ENCODE measurements at regions not wholly inside any gene's neighbourhood (a gene's known extent, or its start where the extent isn't known, plus 50 kb on each side); places are given as distances from the start of the nearest gene placed in this dataset.

DNA sequence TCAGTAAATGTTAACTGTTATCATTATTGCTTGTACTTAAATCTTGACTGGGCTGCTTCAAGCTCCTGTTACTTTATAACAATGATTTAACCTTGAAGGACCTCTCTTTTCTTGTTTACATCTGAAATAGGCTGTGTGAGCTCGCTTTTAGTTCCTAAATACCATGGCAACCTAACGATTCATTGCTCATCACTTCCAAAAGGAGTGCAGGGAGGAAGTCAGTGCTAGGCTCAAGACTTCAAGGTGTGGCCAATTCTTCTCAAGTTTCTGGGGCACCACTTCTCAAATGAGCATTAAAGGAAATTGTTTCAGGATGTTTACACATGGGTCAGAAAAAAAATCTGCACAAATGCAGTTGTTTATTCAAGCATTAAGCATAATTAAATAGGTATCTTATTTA is 284.2 kb downstream of the MTERF1 start:
- TF ChIP-seq NFIB (CRISPR knock-in tag; IDR thresholded peaks at IDR 0.05; ENCODE audit: borderline replicate concordance), result no peak
- no peak for TF ChIP-seq NFATC3 (CRISPR knock-in tag; IDR thresholded peaks at IDR 0.05)
- no peak for TF ChIP-seq CEBPB (IDR thresholded peaks at IDR 0.05; ENCODE audit: borderline replicate concordance, low read depth, low read length)
- TF ChIP-seq TMF1 (CRISPR knock-in tag; IDR thresholded peaks at IDR 0.05; ENCODE audit: low read depth), result no peak
- TF ChIP-seq, protein P1, sequence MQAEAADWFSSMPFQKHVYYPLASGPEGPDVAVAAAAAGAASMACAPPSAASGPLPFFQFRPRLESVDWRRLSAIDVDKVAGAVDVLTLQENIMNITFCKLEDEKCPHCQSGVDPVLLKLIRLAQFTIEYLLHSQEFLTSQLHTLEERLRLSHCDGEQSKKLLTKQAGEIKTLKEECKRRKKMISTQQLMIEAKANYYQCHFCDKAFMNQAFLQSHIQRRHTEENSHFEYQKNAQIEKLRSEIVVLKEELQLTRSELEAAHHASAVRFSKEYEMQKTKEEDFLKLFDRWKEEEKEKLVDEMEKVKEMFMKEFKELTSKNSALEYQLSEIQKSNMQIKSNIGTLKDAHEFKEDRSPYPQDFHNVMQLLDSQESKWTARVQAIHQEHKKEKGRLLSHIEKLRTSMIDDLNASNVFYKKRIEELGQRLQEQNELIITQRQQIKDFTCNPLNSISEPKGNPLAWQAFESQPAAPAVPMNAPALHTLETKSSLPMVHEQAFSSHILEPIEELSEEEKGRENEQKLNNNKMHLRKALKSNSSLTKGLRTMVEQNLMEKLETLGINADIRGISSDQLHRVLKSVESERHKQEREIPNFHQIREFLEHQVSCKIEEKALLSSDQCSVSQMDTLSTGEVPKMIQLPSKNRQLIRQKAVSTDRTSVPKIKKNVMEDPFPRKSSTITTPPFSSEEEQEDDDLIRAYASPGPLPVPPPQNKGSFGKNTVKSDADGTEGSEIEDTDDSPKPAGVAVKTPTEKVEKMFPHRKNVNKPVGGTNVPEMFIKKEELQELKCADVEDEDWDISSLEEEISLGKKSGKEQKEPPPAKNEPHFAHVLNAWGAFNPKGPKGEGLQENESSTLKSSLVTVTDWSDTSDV (CRISPR knock-in tag; IDR thresholded peaks at IDR 0.05), result no peak
- TF ChIP-seq HMGA1 (CRISPR knock-in tag; conservative IDR thresholded peaks at IDR 0.05), result no peak
- no peak for TF ChIP-seq JUNB (CRISPR knock-in tag; IDR thresholded peaks at IDR 0.05; ENCODE audit: borderline replicate concordance)
- no peak for TF ChIP-seq ZNF180 (CRISPR knock-in tag; IDR thresholded peaks at IDR 0.05; ENCODE audit: borderline replicate concordance, low read depth)
- no peak for TF ChIP-seq MTA3 (CRISPR knock-in tag; IDR thresholded peaks at IDR 0.05)
- TF ChIP-seq HDAC6 (IDR thresholded peaks at IDR 0.05; ENCODE audit: low read depth, low read length), result no peak
- TF ChIP-seq ZNF160 (CRISPR knock-in tag; IDR thresholded peaks at IDR 0.05), result no peak
- intact Hi-C loops (cut with micrococcal nuclease; ENCODE audit: unreplicated experiment), result no loop called here
- Histone ChIP-seq H3K36me3 (replicated peaks in 1 of 2; ENCODE audit: control insufficient read depth in 1 of 2, insufficient read depth in 2 of 2, low read length in 2 of 2) (no peaks in the 10 kb centered on the region), H3K27me3 (ENCODE audit: control insufficient read depth in 1 of 2, insufficient read depth in 2 of 2, low read length in 2 of 2) (no peaks in the 10 kb centered on the region), H3K4me3 (replicated peaks in 1 of 3; ENCODE audit: insufficient read depth in 1 of 3, low read depth in 2 of 3, low read length in 3 of 3) (no peak overlapping the region), H3K9ac (ENCODE audit: insufficient read depth, low read depth, low read length) (no peak overlapping the region), H3K9me3 (ENCODE audit: low read length) (no peaks in the 10 kb centered on the region), H4K20me1 (ENCODE audit: insufficient read depth, low read length) (no peaks in the 10 kb centered on the region), H3K79me2 (ENCODE audit: insufficient read depth, low read length) (no peaks in the 10 kb centered on the region), H3K27ac (ENCODE audit: extremely low read length, insufficient read depth, low read length) (no peak overlapping the region), H3K4me2 (ENCODE audit: low read depth, low read length) (no peak overlapping the region), H3K4me1 (ENCODE audit: insufficient read depth, low read length) (no peaks in the 10 kb centered on the region), H2AFZ (ENCODE audit: low read length) (no peak overlapping the region)
- no peak for DNase-seq (ENCODE audit: low spot score)
- CTCF ChIA-PET (ENCODE audit: low intra/inter-chr PET ratio, low total read pairs), result no interaction called here
- in situ Hi-C loops (cut with HindIII; ENCODE audit: extremely low pct_ligation_motif_present, low pct_unique_long_range_greater_than_20kb), result no loop called here
- POLR2A ChIA-PET, result no interaction called here
- ATAC-seq, result no peak
- 0% methylated on average over 2 of the region's 2 CpGs for WGBS (ENCODE audit: low lambda C conversion rate)
- no peak for FAIRE-seq
- BruUV-seq (replicated peaks), result no TSS peak

Data from HepG2 (cell line).